Astrocyte (in vitro differentiated cells and primary cell): ENCODE measurements at regions not wholly inside any gene's neighbourhood (a gene's known extent, or its start where the extent isn't known, plus 50 kb on each side); places are given as distances from the start of the nearest gene placed in this dataset.

Experiments
- DNase-seq: peaks from one replicate; pipeline ENCODE4 v3.0.0-alpha.2; 2010; ENCODE audit warnings: low read depth
- FAIRE-seq: peaks from 2 replicates; lab custom pipeline; 2011; peaks lifted over from hg19 to GRCh38; lab: Jason Lieb, UNC
- H2AFZ ChIP-seq: 2 replicates; pipeline ENCODE4 v1.6.0; 2012; ENCODE audit warnings: low read depth, low read length, inconsistent platforms
- H3K27ac ChIP-seq: 2 replicates; pipeline ENCODE4 v1.5.1; 2011; ENCODE audit warnings: low read depth, low read length, inconsistent platforms
- H3K27me3 ChIP-seq: 2 replicates; pipeline ENCODE4 v1.6.0; 2011; ENCODE audit warnings: low read length, inconsistent platforms; ENCODE audit not compliant: insufficient read depth
- H3K36me3 ChIP-seq: 2 replicates; pipeline ENCODE4 v1.5.1; 2011; ENCODE audit warnings: low read length, inconsistent platforms; ENCODE audit not compliant: insufficient read depth
- H3K4me1 ChIP-seq: 2 replicates; pipeline ENCODE4 v1.5.1; 2011; ENCODE audit warnings: low read length, inconsistent platforms; ENCODE audit not compliant: insufficient read depth
- H3K4me2 ChIP-seq: 2 replicates; pipeline ENCODE4 v1.6.0; 2012; ENCODE audit warnings: low read length, inconsistent platforms
- H3K4me3 ChIP-seq: 2 replicates; pipeline ENCODE4 v1.5.1; 2011; ENCODE audit warnings: low read depth, mild to moderate bottlenecking, low read length, inconsistent platforms; ENCODE audit not compliant: insufficient read depth
- H3K79me2 ChIP-seq: 2 replicates; pipeline ENCODE4 v1.6.0; 2012; ENCODE audit warnings: mild to moderate bottlenecking, low read length, inconsistent platforms; ENCODE audit not compliant: insufficient read depth
- H3K9ac ChIP-seq: 2 replicates; pipeline ENCODE4 v1.6.0; 2012; ENCODE audit warnings: mild to moderate bottlenecking, low read length, inconsistent platforms
- H3K9me3 ChIP-seq: 2 replicates; pipeline ENCODE4 v1.5.1; 2012; ENCODE audit warnings: low read depth, mild to moderate bottlenecking, low read length, inconsistent platforms; ENCODE audit not compliant: insufficient read depth
- H4K20me1 ChIP-seq: 2 replicates; pipeline ENCODE4 v1.6.0; 2012; ENCODE audit warnings: low read length, inconsistent platforms; ENCODE audit not compliant: insufficient read depth
- H3K27ac Mint-ChIP-seq: one replicate; pipeline ENCODE4 v1.8.0; 2021; ENCODE audit warnings: mild to moderate bottlenecking, mixed read lengths; ENCODE audit not compliant: unreplicated experiment
- H3K27me3 Mint-ChIP-seq: one replicate; pipeline ENCODE4 v1.8.0; 2021; ENCODE audit warnings: low read depth, mixed read lengths; ENCODE audit not compliant: unreplicated experiment
- H3K36me3 Mint-ChIP-seq: one replicate; pipeline ENCODE4 v1.8.0; 2021; ENCODE audit warnings: low read depth, mixed read lengths; ENCODE audit not compliant: unreplicated experiment
- H3K4me1 Mint-ChIP-seq: one replicate; pipeline ENCODE4 v1.8.0; 2021; ENCODE audit warnings: low read depth, mixed read lengths; ENCODE audit not compliant: unreplicated experiment
- H3K4me3 Mint-ChIP-seq: one replicate; pipeline ENCODE4 v1.8.0; 2021; ENCODE audit warnings: mild to moderate bottlenecking, moderate library complexity, mixed read lengths; ENCODE audit not compliant: unreplicated experiment
- H3K9me3 Mint-ChIP-seq: one replicate; pipeline ENCODE4 v1.8.0; 2021; ENCODE audit warnings: mild to moderate bottlenecking, mixed read lengths; ENCODE audit not compliant: unreplicated experiment
- CTCF ChIP-seq: IDR thresholded peaks from 2 replicates; pipeline ENCODE4 v1.5.1; 2011; ENCODE audit warnings: low read depth, mild to moderate bottlenecking, inconsistent platforms, low read length, moderate library complexity; ENCODE audit not compliant: insufficient read depth
- EZH2 ChIP-seq: IDR thresholded peaks from 2 replicates; pipeline ENCODE4 v1.6.1; 2012; ENCODE audit warnings: mild to moderate bottlenecking, low read length, inconsistent platforms; ENCODE audit not compliant: insufficient read depth

DNA sequence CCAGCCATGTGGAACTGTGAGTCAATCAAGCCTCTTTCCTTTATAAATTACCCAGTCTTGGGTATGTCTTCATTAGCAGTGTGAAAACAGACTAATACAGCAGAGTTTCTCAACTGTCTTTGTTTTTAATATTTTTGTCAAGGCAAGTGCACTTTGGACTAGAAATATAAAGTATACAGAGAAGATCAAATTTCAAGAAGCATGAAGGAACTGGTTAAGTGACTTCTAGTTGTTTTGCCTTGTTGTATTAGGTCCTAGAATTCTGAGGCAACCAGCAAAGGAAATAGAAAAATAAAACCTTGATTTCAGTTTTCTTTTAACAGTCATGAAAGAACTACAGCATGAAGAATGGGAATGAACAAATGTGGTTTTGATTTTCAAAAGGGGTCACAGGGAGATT is 131.1 kb upstream of the PTGFR start:
- no peak overlapping the region for H3K4me3 ChIP-seq
- no peaks in the 10 kb centered on the region for H3K4me1 Mint-ChIP-seq
- TF ChIP-seq CTCF (no peak), EZH2 (no peak)
- no peaks in the 10 kb centered on the region for H3K36me3 ChIP-seq
- no peaks in the 10 kb centered on the region for H4K20me1 ChIP-seq
- no peak for FAIRE-seq
- H3K27me3 Mint-ChIP-seq = peaks cover 5% of the 10 kb centered on the region
- no peak overlapping the region for H3K9ac ChIP-seq
- no peak overlapping the region for H3K27ac Mint-ChIP-seq
- H3K9me3 ChIP-seq = no peaks in the 10 kb centered on the region
- no peak overlapping the region for H3K4me3 Mint-ChIP-seq
- no peak overlapping the region for H2AFZ ChIP-seq
- no peaks in the 10 kb centered on the region for H3K9me3 Mint-ChIP-seq
- no peaks in the 10 kb centered on the region for H3K79me2 ChIP-seq
- H3K4me1 ChIP-seq = no peaks in the 10 kb centered on the region
- no peaks in the 10 kb centered on the region for H3K27me3 ChIP-seq
- H3K36me3 Mint-ChIP-seq = no peaks in the 10 kb centered on the region
- DNase-seq = no peak
- no peak overlapping the region for H3K4me2 ChIP-seq
- no peak overlapping the region for H3K27ac ChIP-seq

- H3K4me1 ChIP-seq = no peaks in the 10 kb centered on the region
- Mint-ChIP-seq H3K36me3 (no peaks in the 10 kb centered on the region), H3K27me3 (peaks cover 3% of the 10 kb centered on the region), H3K4me1 (no peaks in the 10 kb centered on the region), H3K9me3 (no peaks in the 10 kb centered on the region), H3K27ac (no peak overlapping the region), H3K4me3 (no peak overlapping the region)
- H3K9me3 ChIP-seq = no peaks in the 10 kb centered on the region
- no peak overlapping the region for H3K27ac ChIP-seq
- H3K27me3 ChIP-seq = no peaks in the 10 kb centered on the region
- H3K79me2 ChIP-seq = no peaks in the 10 kb centered on the region
- no peaks in the 10 kb centered on the region for H3K36me3 ChIP-seq
- FAIRE-seq = no peak
- DNase-seq = no peak
- no peak overlapping the region for H3K4me2 ChIP-seq
- no peak overlapping the region for H3K4me3 ChIP-seq
- TF ChIP-seq CTCF (no peak), EZH2 (no peak)
- no peak overlapping the region for H3K9ac ChIP-seq
- no peak overlapping the region for H2AFZ ChIP-seq
- H4K20me1 ChIP-seq = no peaks in the 10 kb centered on the region
These were observed 130.2 kb upstream of the PTGFR start for GRCh38 chr1:78360584-78360983.

DNA sequence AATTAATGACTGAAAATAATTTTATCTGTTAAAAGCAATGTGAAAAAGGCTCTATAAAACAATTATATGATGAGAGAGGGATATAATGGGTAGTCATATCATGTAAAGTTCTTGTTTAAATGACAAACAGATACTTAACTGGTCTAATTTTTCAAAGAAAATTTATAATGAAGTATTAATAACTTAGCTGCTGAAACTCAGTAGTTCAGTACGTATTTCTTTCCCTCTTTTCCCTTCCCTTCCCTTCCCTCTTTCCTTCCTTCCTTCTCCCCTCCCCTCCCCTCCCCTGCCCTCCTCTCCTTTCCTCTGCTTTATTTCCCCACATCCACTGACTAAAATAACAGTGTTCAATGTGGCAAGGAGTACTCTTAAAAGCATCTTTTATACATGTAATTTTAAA is 123.1 kb upstream of the PTGFR start:
- H2AFZ ChIP-seq = no peak overlapping the region
- H3K4me3 Mint-ChIP-seq = no peak overlapping the region
- H3K27ac Mint-ChIP-seq = no peak overlapping the region
- FAIRE-seq (no peak), DNase-seq (no peak)
- H3K9me3 ChIP-seq = no peaks in the 10 kb centered on the region
- no peak for TF ChIP-seq CTCF
- no peak for TF ChIP-seq EZH2
- no peaks in the 10 kb centered on the region for H3K36me3 ChIP-seq
- H4K20me1 ChIP-seq = no peaks in the 10 kb centered on the region
- H3K27me3 ChIP-seq = no peaks in the 10 kb centered on the region
- peaks cover 10% of the 10 kb centered on the region for H3K4me1 Mint-ChIP-seq
- no peaks in the 10 kb centered on the region for H3K27me3 Mint-ChIP-seq
- H3K4me2 ChIP-seq = no peak overlapping the region
- no peaks in the 10 kb centered on the region for H3K79me2 ChIP-seq
- no peak overlapping the region for H3K9ac ChIP-seq
- no peaks in the 10 kb centered on the region for H3K9me3 Mint-ChIP-seq
- no peaks in the 10 kb centered on the region for H3K36me3 Mint-ChIP-seq
- peaks cover 6% of the 10 kb centered on the region for H3K4me1 ChIP-seq
- H3K4me3 ChIP-seq = no peak overlapping the region
- no peak overlapping the region for H3K27ac ChIP-seq
